Astrocyte of the cerebellum (primary cell): ENCODE measurements at regions not wholly inside any gene's neighbourhood (a gene's known extent, or its start where the extent isn't known, plus 50 kb on each side); places are given as distances from the start of the nearest gene placed in this dataset.

Source experiments
- DNase-seq: peaks from one replicate; pipeline ENCODE4 v3.0.0-alpha.2; 2011; ENCODE audit warnings: low read depth
- H3K4me3 ChIP-seq: 2 replicates; pipeline ENCODE4 v1.5.1; 2011; ENCODE audit warnings: mild to moderate bottlenecking, low read depth, low read length, moderate library complexity
- in situ Hi-C: cut with HindIII; loops from 2 replicates; pipeline ENCODE4 v1.10.0; 2017; ENCODE audit warnings: low sequenced_read_pairs
- TF ChIP-seq, protein P1 (sequence below): IDR thresholded peaks from 2 replicates; pipeline ENCODE4 v1.5.1; 2012; ENCODE audit warnings: low read length, low read depth, moderate library complexity, mild to moderate bottlenecking; ENCODE audit errors: missing control alignments

DNA sequence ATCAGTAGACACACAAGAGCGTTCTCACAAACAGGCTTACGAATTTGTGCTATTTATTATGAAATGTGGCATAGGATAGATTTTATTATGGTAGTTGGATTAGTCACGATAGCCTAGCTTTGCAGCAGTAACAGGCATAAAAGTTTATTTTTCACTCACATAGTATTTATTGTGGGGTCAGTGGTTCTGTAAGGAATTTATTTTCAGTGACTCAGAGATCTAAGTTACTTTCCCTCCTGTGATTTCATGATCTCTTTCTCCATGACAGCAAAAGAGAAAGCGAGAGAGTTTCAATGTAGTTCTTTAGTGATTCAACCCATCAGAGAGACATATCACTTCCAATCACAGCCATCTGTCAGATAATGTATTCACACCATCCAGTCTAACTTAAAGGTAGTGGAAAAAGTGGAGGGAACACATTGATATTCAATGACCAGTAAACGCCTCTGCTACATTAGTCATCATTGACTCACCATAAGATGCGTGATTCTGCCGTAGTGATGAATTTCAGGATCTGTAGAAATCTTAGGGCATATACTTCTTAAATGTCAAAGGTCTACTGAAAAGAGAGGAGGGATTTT is 605.5 kb downstream of the HDGFL1 start:
- in situ Hi-C loops: no loop called here
- peak; percentile 78 for DNase-seq
- H3K4me3 ChIP-seq: no peak overlapping the region
- TF ChIP-seq, protein P1, sequence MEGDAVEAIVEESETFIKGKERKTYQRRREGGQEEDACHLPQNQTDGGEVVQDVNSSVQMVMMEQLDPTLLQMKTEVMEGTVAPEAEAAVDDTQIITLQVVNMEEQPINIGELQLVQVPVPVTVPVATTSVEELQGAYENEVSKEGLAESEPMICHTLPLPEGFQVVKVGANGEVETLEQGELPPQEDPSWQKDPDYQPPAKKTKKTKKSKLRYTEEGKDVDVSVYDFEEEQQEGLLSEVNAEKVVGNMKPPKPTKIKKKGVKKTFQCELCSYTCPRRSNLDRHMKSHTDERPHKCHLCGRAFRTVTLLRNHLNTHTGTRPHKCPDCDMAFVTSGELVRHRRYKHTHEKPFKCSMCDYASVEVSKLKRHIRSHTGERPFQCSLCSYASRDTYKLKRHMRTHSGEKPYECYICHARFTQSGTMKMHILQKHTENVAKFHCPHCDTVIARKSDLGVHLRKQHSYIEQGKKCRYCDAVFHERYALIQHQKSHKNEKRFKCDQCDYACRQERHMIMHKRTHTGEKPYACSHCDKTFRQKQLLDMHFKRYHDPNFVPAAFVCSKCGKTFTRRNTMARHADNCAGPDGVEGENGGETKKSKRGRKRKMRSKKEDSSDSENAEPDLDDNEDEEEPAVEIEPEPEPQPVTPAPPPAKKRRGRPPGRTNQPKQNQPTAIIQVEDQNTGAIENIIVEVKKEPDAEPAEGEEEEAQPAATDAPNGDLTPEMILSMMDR: no peak

DNA sequence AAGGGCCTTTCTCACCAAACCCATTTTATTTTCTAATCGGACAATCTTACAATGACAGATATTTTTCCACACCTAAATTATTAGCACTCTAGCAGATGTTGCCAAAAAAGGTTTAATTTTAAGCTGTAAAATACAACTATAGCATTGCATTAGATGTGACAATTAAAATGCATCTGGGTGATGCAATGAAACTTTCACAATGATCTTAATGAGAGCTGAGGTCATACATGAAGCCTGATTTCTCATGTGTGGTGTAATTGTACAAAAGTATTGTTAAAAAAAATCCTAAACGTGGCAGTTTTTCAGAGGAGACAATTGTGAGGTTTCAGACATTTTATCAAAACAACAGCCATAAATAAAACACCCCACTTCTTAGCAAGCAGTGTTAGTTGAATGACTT is 606.0 kb downstream of the HDGFL1 start:
- no peak for DNase-seq
- H3K4me3 ChIP-seq: no peak overlapping the region
- TF ChIP-seq, protein P1: no peak
- in situ Hi-C loops: no loop called here

DNA sequence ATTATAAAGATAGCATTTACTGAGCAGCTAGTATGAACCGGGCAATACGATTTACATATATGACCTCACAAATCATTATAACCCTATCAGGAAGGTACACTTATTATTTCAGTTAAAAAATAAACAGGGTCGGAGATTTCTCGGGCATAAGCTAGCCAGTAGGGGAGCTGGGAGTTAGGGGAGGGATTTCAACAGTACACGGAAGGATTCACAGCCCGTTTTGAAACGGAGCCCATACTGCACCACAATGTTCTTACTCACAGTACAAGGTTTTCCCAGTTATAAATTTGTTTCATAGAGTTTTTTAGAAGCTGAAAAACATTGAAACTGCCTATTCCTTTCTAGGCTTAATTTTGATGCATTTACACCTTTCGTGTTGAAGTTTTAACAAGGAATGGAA is 607.1 kb downstream of the HDGFL1 start:
- no peak overlapping the region for H3K4me3 ChIP-seq

DNA sequence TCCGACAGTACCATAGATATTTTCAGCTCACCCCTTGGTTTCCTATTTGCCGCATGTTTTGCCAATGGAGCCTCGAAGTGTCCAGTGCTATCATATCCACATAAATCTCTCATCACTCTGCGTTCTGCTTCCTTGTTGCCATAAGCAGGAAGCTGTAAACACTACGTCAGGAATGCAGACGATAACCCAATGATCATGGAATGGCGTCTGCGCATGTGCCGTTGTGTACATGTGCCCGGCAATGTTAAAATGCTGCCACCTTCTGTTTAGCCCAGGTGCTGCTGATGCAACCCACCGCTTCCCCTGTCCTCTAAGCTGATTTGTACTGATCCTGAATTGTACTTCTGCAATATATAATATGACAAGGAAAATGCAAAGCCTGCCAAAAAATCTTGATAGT is 607.5 kb downstream of the HDGFL1 start:
- DNase-seq: no peak
- in situ Hi-C loops: no loop called here
- no peak overlapping the region for H3K4me3 ChIP-seq
- TF ChIP-seq, protein P1: no peak

More for the DNA sequence above, 607.1 kb downstream of the HDGFL1 start:
- no peak for DNase-seq
- TF ChIP-seq, protein P1: no peak
- in situ Hi-C loops: no loop called here

DNA sequence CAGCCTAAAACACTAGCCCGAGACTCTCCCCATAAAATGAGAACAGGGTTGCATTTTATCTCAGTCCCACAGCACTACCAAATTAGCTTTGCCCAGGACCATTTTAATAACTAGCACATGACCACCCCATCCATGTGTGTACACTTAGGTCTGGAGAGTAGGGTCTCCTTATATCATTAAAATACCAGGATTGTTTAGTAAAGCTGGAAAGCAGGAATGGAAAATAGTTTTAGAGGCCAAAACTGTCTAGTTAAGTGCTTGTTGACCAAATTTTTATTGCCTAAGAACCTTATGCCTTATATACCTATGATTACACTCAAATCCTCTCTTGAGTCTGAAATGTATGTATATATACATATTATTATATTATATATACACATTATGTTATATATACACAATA is 608.4 kb downstream of the HDGFL1 start:
- DNase-seq: no peak
- in situ Hi-C loops: no loop called here
- TF ChIP-seq, protein P1: no peak
- no peak overlapping the region for H3K4me3 ChIP-seq

DNA sequence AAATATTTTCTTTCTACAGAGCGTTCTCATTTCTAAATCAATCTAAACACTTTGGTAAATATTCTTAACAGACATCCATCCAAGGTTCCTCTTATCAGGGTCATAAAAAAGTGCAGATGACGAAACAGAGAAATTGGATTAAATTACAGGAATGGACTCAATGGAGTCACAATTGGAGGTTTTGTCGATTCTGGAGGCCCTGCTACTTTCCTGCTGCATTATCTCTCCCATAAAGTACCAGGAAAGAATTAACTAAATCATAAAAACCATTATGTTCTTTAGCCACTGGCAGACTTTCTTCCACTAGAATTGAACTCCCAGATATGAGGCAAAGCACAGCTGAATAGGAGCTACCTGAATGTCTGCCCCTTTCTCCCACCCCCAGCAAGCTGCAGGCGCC is 610.6 kb downstream of the HDGFL1 start:
- TF ChIP-seq, protein P1: no peak

More for the DNA sequence above, 610.6 kb downstream of the HDGFL1 start:
- no peak overlapping the region for H3K4me3 ChIP-seq
- in situ Hi-C loops: no loop called here
- DNase-seq: no peak
